ENCODE measurements at regions not wholly inside any gene's neighbourhood (a gene's known extent, or its start where the extent isn't known, plus 50 kb on each side); places are given as distances from the start of the nearest gene placed in this dataset.

- peak overlapping the region; percentile 82 to 96 (median 92) for H3K27ac Mint-ChIP-seq
- H3K27me3 Mint-ChIP-seq (ENCODE audit: low read depth): peaks cover 5% of the 10 kb centered on the region
- no peaks in the 10 kb centered on the region for H3K36me3 Mint-ChIP-seq (ENCODE audit: low read depth)
- H3K9me3 Mint-ChIP-seq: no peaks in the 10 kb centered on the region
- H3K4me1 Mint-ChIP-seq: peaks cover 73% of the 10 kb centered on the region
- TF ChIP-seq, protein P1, sequence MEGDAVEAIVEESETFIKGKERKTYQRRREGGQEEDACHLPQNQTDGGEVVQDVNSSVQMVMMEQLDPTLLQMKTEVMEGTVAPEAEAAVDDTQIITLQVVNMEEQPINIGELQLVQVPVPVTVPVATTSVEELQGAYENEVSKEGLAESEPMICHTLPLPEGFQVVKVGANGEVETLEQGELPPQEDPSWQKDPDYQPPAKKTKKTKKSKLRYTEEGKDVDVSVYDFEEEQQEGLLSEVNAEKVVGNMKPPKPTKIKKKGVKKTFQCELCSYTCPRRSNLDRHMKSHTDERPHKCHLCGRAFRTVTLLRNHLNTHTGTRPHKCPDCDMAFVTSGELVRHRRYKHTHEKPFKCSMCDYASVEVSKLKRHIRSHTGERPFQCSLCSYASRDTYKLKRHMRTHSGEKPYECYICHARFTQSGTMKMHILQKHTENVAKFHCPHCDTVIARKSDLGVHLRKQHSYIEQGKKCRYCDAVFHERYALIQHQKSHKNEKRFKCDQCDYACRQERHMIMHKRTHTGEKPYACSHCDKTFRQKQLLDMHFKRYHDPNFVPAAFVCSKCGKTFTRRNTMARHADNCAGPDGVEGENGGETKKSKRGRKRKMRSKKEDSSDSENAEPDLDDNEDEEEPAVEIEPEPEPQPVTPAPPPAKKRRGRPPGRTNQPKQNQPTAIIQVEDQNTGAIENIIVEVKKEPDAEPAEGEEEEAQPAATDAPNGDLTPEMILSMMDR (IDR thresholded peaks at IDR 0.05; ENCODE audit: unreplicated experiment in 3 of 3): no peak
- H3K4me3 Mint-ChIP-seq: no peak overlapping the region
These were observed 192.5 kb upstream of the DAPK1 start for GRCh38 chr9:87305151-87305550.

DNA sequence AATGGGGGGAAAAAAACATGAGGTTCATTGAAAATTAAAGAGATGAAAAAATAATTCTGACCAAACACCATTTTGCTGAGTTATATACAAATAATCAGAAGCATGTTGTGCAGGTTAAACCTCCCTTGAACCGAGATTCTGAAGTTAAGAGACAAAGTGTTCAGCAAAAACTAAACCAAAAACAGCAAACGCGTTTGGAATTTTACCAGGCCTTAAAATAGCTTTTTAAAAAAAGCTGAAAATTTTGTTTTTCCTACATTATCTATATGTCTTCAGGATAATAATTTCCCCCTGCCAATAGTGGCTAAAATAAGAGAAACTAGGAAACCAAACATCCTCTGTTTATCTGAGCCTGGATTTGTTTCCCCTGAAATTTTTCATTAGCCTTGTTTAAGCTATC lies 191.7 kb upstream of the DAPK1 start:
- Mint-ChIP-seq H3K36me3 (ENCODE audit: low read depth) (no peaks in the 10 kb centered on the region), H3K27ac (peak overlapping the region; percentile 82 to 96 (median 92)), H3K27me3 (ENCODE audit: low read depth) (peaks cover 4% of the 10 kb centered on the region), H3K9me3 (no peaks in the 10 kb centered on the region), H3K4me3 (no peak overlapping the region), H3K4me1 (peaks cover 67% of the 10 kb centered on the region)
- TF ChIP-seq, protein P1 (IDR thresholded peaks at IDR 0.05; ENCODE audit: unreplicated experiment in 3 of 3): no peak

GRCh38 chr9:87307848-87308247 lies 189.8 kb upstream of the DAPK1 start:
- H3K36me3 Mint-ChIP-seq (ENCODE audit: low read depth): no peaks in the 10 kb centered on the region
- H3K4me3 Mint-ChIP-seq: no peak overlapping the region
- peaks cover 4% of the 10 kb centered on the region for H3K27me3 Mint-ChIP-seq (ENCODE audit: low read depth)
- H3K27ac Mint-ChIP-seq: peak overlapping the region in 2 of 3 experiments; percentile 50 to 55
- peaks cover 12% of the 10 kb centered on the region for H3K9me3 Mint-ChIP-seq
- H3K4me1 Mint-ChIP-seq: peaks cover 51% of the 10 kb centered on the region
- TF ChIP-seq, protein P1 (IDR thresholded peaks at IDR 0.05; ENCODE audit: unreplicated experiment in 3 of 3): no peak

GRCh38 chr9:87309236-87309635 lies 188.4 kb upstream of the DAPK1 start:
- H3K4me3 Mint-ChIP-seq: no peak overlapping the region
- H3K36me3 Mint-ChIP-seq (ENCODE audit: low read depth): no peaks in the 10 kb centered on the region
- H3K27me3 Mint-ChIP-seq (ENCODE audit: low read depth): peaks cover 4% of the 10 kb centered on the region
- H3K4me1 Mint-ChIP-seq: peaks cover 40% of the 10 kb centered on the region
- TF ChIP-seq, protein P1 (IDR thresholded peaks at IDR 0.05; ENCODE audit: unreplicated experiment in 3 of 3): no peak
- H3K9me3 Mint-ChIP-seq: peaks cover 12% of the 10 kb centered on the region
- H3K27ac Mint-ChIP-seq: no peak overlapping the region

- Mint-ChIP-seq H3K4me3 (no peak overlapping the region), H3K27ac (no peak overlapping the region), H3K36me3 (ENCODE audit: low read depth) (peaks cover 4% of the 10 kb centered on the region), H3K27me3 (ENCODE audit: low read depth) (peaks cover 4% of the 10 kb centered on the region), H3K4me1 (peaks cover 23% of the 10 kb centered on the region), H3K9me3 (peaks cover 20% of the 10 kb centered on the region)
- TF ChIP-seq, protein P1 (IDR thresholded peaks at IDR 0.05; ENCODE audit: unreplicated experiment in 3 of 3): no peak
These were observed 186.7 kb upstream of the DAPK1 start for GRCh38 chr9:87310827-87311523.

- peaks cover 25% of the 10 kb centered on the region for H3K4me1 Mint-ChIP-seq
- H3K27me3 Mint-ChIP-seq (ENCODE audit: low read depth): peaks cover 3% of the 10 kb centered on the region
- peaks cover 4% of the 10 kb centered on the region for H3K36me3 Mint-ChIP-seq (ENCODE audit: low read depth)
- H3K27ac Mint-ChIP-seq: peak overlapping the region in 2 of 3 experiments; percentile 13 to 58
- TF ChIP-seq, protein P1 (IDR thresholded peaks at IDR 0.05; ENCODE audit: unreplicated experiment in 3 of 3): no peak
- no peak overlapping the region for H3K4me3 Mint-ChIP-seq
- H3K9me3 Mint-ChIP-seq: peaks cover 19% of the 10 kb centered on the region
These were observed 178.0 kb upstream of the DAPK1 start for GRCh38 chr9:87319656-87320055.
